CD14-positive monocyte (primary cell): ENCODE measurements at regions not wholly inside any gene's neighbourhood (a gene's known extent, or its start where the extent isn't known, plus 50 kb on each side); places are given as distances from the start of the nearest gene placed in this dataset.

Source experiments
- DNase-seq, 3 donors: peaks; one replicate each; pipeline ENCODE4 v3.0.0-alpha.2; 2011 to 2022
- H2AFZ ChIP-seq: 2 replicates; pipeline ENCODE4 v1.6.0; 2012; ENCODE audit warnings: mild to moderate bottlenecking, low read depth, low read length, inconsistent platforms; ENCODE audit not compliant: insufficient read depth, poor library complexity, severe bottlenecking
- H3K27ac ChIP-seq, 2 donors: 1 replicate in 1 of 2; 2 replicates in 1 of 2; pipeline ENCODE4 v1.5.1; 2012 to 2013; ENCODE audit warnings: low read length in 2 of 2, control low read depth in 1 of 2, inconsistent platforms in 1 of 2, low read depth in 1 of 2, mild to moderate bottlenecking in 1 of 2
- H3K27me3 ChIP-seq, 2 donors: one replicate each; pipeline versions ENCODE4 v1.6.0 to v1.6.1; 2011 to 2013; ENCODE audit warnings: low read length in 2 of 2; ENCODE audit not compliant: control insufficient read depth in 2 of 2, insufficient read depth in 2 of 2
- H3K36me3 ChIP-seq, 2 donors: replicated peaks in 1 of 2; 1 replicate in 1 of 2; 2 replicates in 1 of 2; pipeline versions ENCODE4 v1.5.1 to v1.6.1; 2012 to 2013; ENCODE audit warnings: low read length in 2 of 2, control low read depth in 1 of 2, inconsistent platforms in 1 of 2, mild to moderate bottlenecking in 1 of 2; ENCODE audit not compliant: insufficient read depth in 2 of 2, control insufficient read depth in 1 of 2
- H3K4me1 ChIP-seq, 2 donors: 1 replicate in 1 of 2; 2 replicates in 1 of 2; pipeline versions ENCODE4 v1.5.1 to v1.6.1; 2012 to 2013; ENCODE audit warnings: low read length in 2 of 2, control low read depth in 1 of 2, inconsistent platforms in 1 of 2, mild to moderate bottlenecking in 1 of 2, moderate library complexity in 1 of 2; ENCODE audit not compliant: insufficient read depth in 2 of 2, control insufficient read depth in 1 of 2
- H3K4me2 ChIP-seq: replicated peaks from 2 replicates; pipeline ENCODE3; 2012; ENCODE audit warnings: low read length, moderate library complexity, mild to moderate bottlenecking; ENCODE audit not compliant: poor library complexity, severe bottlenecking; ENCODE audit errors: extremely low read depth
- H3K4me3 ChIP-seq, 3 experiments: fragments of 200-600 bp in 1 of 3; sonication (generic) in 1 of 3; replicated peaks in 1 of 3; 1 replicate in 2 of 3; 2 replicates in 1 of 3; pipeline ENCODE4 v1.5.1; 2011 to 2013; ENCODE audit warnings: low read length in 3 of 3, mild to moderate bottlenecking in 3 of 3, control low read depth in 2 of 3, low read depth in 2 of 3, inconsistent platforms in 1 of 3, moderate library complexity in 1 of 3
- H3K79me2 ChIP-seq: 2 replicates; pipeline ENCODE4 v1.6.0; 2012; ENCODE audit warnings: mild to moderate bottlenecking, control low read depth, inconsistent platforms, low read length, moderate library complexity; ENCODE audit not compliant: insufficient read depth
- H3K9ac ChIP-seq: 2 replicates; pipeline ENCODE4 v1.6.0; 2017; ENCODE audit warnings: low read length, mild to moderate bottlenecking; ENCODE audit not compliant: insufficient read depth, poor library complexity, severe bottlenecking
- H3K9me3 ChIP-seq, 2 donors: replicated peaks in 1 of 2; 1 replicate in 1 of 2; 2 replicates in 1 of 2; pipeline versions ENCODE4 v1.5.1 to v1.6.1; 2012 to 2013; ENCODE audit warnings: low read length in 2 of 2, control low read depth in 1 of 2; ENCODE audit not compliant: control insufficient read depth in 1 of 2, insufficient read depth in 1 of 2
- H4K20me1 ChIP-seq: 2 replicates; pipeline ENCODE4 v1.6.0; 2012; ENCODE audit warnings: mild to moderate bottlenecking, low read length, control low read depth, moderate library complexity; ENCODE audit not compliant: insufficient read depth
- H3K27ac Mint-ChIP-seq, 7 donors: one replicate each; pipeline ENCODE4 v1.8.0; 2020; ENCODE audit warnings: mild to moderate bottlenecking in 7 of 7, mixed read lengths in 7 of 7, moderate library complexity in 6 of 7, inconsistent platforms in 2 of 7
- H3K27me3 Mint-ChIP-seq, 3 donors: one replicate each; pipeline ENCODE4 v1.8.0; 2021 to 2022; ENCODE audit warnings: low read depth in 3 of 3, mild to moderate bottlenecking in 3 of 3, mixed read lengths in 3 of 3, moderate library complexity in 3 of 3, inconsistent platforms in 1 of 3
- H3K36me3 Mint-ChIP-seq, 2 donors: one replicate each; pipeline ENCODE4 v1.8.0; 2020; ENCODE audit warnings: mixed read lengths in 2 of 2, inconsistent platforms in 1 of 2, mild to moderate bottlenecking in 1 of 2
- H3K4me1 Mint-ChIP-seq: one replicate; pipeline ENCODE4 v1.8.0; 2020; ENCODE audit warnings: mild to moderate bottlenecking, mixed read lengths
- H3K4me3 Mint-ChIP-seq, 2 donors: one replicate each; pipeline ENCODE4 v1.8.0; 2020; ENCODE audit warnings: mild to moderate bottlenecking in 2 of 2, mixed read lengths in 2 of 2, moderate library complexity in 1 of 2
- H3K9me3 Mint-ChIP-seq, 7 donors: one replicate each; pipeline ENCODE4 v1.8.0; 2020 to 2022; ENCODE audit warnings: mixed read lengths in 7 of 7, mild to moderate bottlenecking in 6 of 7, moderate library complexity in 6 of 7, inconsistent platforms in 2 of 7
- CTCF ChIP-seq: fragments of 200-600 bp; IDR thresholded peaks from one replicate; pipeline ENCODE4 v1.8.0; 2022; ENCODE audit warnings: antibody characterized with exemption, mild to moderate bottlenecking
- WGBS: methylation state at CpG from one replicate; pipeline ENCODE4 v1.1.5; 2013; ENCODE audit warnings: missing lambda C conversion rate; ENCODE audit not compliant: insufficient coverage; 5-methylcytosine and 5-hydroxymethylcytosine counted together
- intact Hi-C, 2 donors: fragments of 100-400 bp; cut with micrococcal nuclease; formaldehyde crosslinking; loops; one replicate each; pipeline versions ENCODE4 v1.15.0 to v1.15.1; 2023

GRCh38 chr6:4543596-4543995, 232.6 kb upstream of the CDYL start:
- no peaks in the 10 kb centered on the region for H3K36me3 Mint-ChIP-seq
- Histone ChIP-seq H3K9ac (no peak overlapping the region), H3K27me3 (no peaks in the 10 kb centered on the region), H3K79me2 (no peaks in the 10 kb centered on the region), H3K9me3 (no peaks in the 10 kb centered on the region), H3K4me1 (no peaks in the 10 kb centered on the region), H2AFZ (no peak overlapping the region), H3K27ac (no peak overlapping the region), H3K4me2 (no peak overlapping the region), H3K4me3 (no peak overlapping the region), H3K36me3 (no peaks in the 10 kb centered on the region), H4K20me1 (no peaks in the 10 kb centered on the region)
- intact Hi-C loops, result no loop called here
- WGBS, result 20% methylated on average over 1 of the region's 2 CpGs
- peaks cover 2 to 4% (median 2%) of the 10 kb centered on the region in 3 donors for H3K27me3 Mint-ChIP-seq
- H3K4me1 Mint-ChIP-seq, result no peaks in the 10 kb centered on the region
- H3K9me3 Mint-ChIP-seq, result peaks cover 0 to 4% (median 2%) of the 10 kb centered on the region in 7 donors
- H3K27ac Mint-ChIP-seq, result no peak overlapping the region
- no peak for DNase-seq
- H3K4me3 Mint-ChIP-seq, result no peak overlapping the region
- TF ChIP-seq CTCF, result no peak

- Mint-ChIP-seq H3K36me3 (no peaks in the 10 kb centered on the region), H3K27ac (no peak overlapping the region), H3K27me3 (peaks cover 0 to 3% (median 2%) of the 10 kb centered on the region in 3 donors)
These were observed 242.6 kb upstream of the CDYL start for GRCh38 chr6:4533576-4533975.

More at GRCh38 chr6:4533576-4533975, 242.6 kb upstream of the CDYL start:
- peaks cover 0 to 8% of the 10 kb centered on the region in 2 donors for H3K9me3 ChIP-seq
- H3K4me3 Mint-ChIP-seq, result no peak overlapping the region
- H3K4me1 ChIP-seq, result no peaks in the 10 kb centered on the region
- WGBS, result no CpG with 5 or more reads among the region's 1 CpG
- no peak overlapping the region for H3K4me3 ChIP-seq
- H2AFZ ChIP-seq, result no peak overlapping the region
- peaks cover 4 to 22% (median 15%) of the 10 kb centered on the region in 7 donors for H3K9me3 Mint-ChIP-seq
- DNase-seq, result no peak
- intact Hi-C loops, result no loop called here
- no peaks in the 10 kb centered on the region for H4K20me1 ChIP-seq
- no peaks in the 10 kb centered on the region for H3K4me1 Mint-ChIP-seq
- no peaks in the 10 kb centered on the region for H3K79me2 ChIP-seq
- H3K27me3 ChIP-seq, result no peaks in the 10 kb centered on the region
- H3K27ac ChIP-seq, result no peak overlapping the region
- no peak overlapping the region for H3K4me2 ChIP-seq
- H3K36me3 ChIP-seq, result no peaks in the 10 kb centered on the region
- TF ChIP-seq CTCF, result no peak
- no peak overlapping the region for H3K9ac ChIP-seq
